ENCODE measurements at regions not wholly inside any gene's neighbourhood (a gene's known extent, or its start where the extent isn't known, plus 50 kb on each side); places are given as distances from the start of the nearest gene placed in this dataset.
"Not testable (repeated sequence)": the region's sequence is repeated elsewhere in the genome, so short reads cannot be mapped to it uniquely, and the experiment has no call there.

- no peak for DNase-seq (ENCODE audit: low spot score in 2 of 2)
- 56 to 59% methylated on average over 26 to 27 of the region's 27 CpGs for WGBS, 2 donors
- TF ChIP-seq CTCF (IDR thresholded peaks at IDR 0.05): no peak
- no peak for TF ChIP-seq POLR2A (IDR thresholded peaks at IDR 0.05)
- intact Hi-C loops (cut with DNase I; ENCODE audit: low total_unique reads): no loop called here
- no peak overlapping the region for H3K4me3 ChIP-seq (ENCODE audit: low read depth, poor library complexity, severe bottlenecking)
Measured at GRCh38 chr18:78822171-78822948, 157.3 kb upstream of the SALL3 start.

- TF ChIP-seq CTCF (IDR thresholded peaks at IDR 0.05) (no peak), POLR2A (IDR thresholded peaks at IDR 0.05) (no peak)
- 73 to 83% methylated on average over 15 of the region's 15 CpGs for WGBS, 2 donors
- DNase-seq (ENCODE audit: low spot score in 2 of 2): no peak
- no peak overlapping the region for H3K4me3 ChIP-seq (ENCODE audit: low read depth, poor library complexity, severe bottlenecking)
- intact Hi-C loops (cut with DNase I; ENCODE audit: low total_unique reads): no loop called here
Measured at GRCh38 chr18:78822949-78823285, 156.7 kb upstream of the SALL3 start.

GRCh38 chr18:78825168-78825567 lies 154.4 kb upstream of the SALL3 start:
- intact Hi-C loops (cut with DNase I; ENCODE audit: low total_unique reads): no loop called here
- DNase-seq (ENCODE audit: low spot score in 2 of 2): no peak
- TF ChIP-seq CTCF (IDR thresholded peaks at IDR 0.05) (no peak), POLR2A (IDR thresholded peaks at IDR 0.05) (no peak)
- WGBS, 2 donors: 73 to 75% methylated on average over 6 of the region's 6 CpGs
- H3K4me3 ChIP-seq (ENCODE audit: low read depth, poor library complexity, severe bottlenecking): no peak overlapping the region

GRCh38 chr18:78826631-78827030 lies 153.0 kb upstream of the SALL3 start:
- intact Hi-C loops (cut with DNase I; ENCODE audit: low total_unique reads): no loop called here
- no peak for DNase-seq (ENCODE audit: low spot score in 2 of 2)
- WGBS, 2 donors: 67 to 73% methylated on average over 4 of the region's 4 CpGs
- TF ChIP-seq CTCF (IDR thresholded peaks at IDR 0.05): no peak
- no peak for TF ChIP-seq POLR2A (IDR thresholded peaks at IDR 0.05)
- H3K4me3 ChIP-seq (ENCODE audit: low read depth, poor library complexity, severe bottlenecking): no peak overlapping the region

- H3K4me3 ChIP-seq (ENCODE audit: low read depth, poor library complexity, severe bottlenecking): no peak overlapping the region
- TF ChIP-seq POLR2A (IDR thresholded peaks at IDR 0.05): no peak
- no peak for TF ChIP-seq CTCF (IDR thresholded peaks at IDR 0.05)
- intact Hi-C loops (cut with DNase I; ENCODE audit: low total_unique reads): no loop called here
- 80 to 81% methylated on average over 10 of the region's 10 CpGs for WGBS, 2 donors
- no peak for DNase-seq (ENCODE audit: low spot score in 2 of 2)
Measured at GRCh38 chr18:78827141-78827540, 152.5 kb upstream of the SALL3 start.

- intact Hi-C loops (cut with DNase I; ENCODE audit: low total_unique reads): no loop called here
Measured at GRCh38 chr18:78828131-78828530, 151.5 kb upstream of the SALL3 start.

GRCh38 chr18:78829026-78829425 lies 150.6 kb upstream of the SALL3 start:
- DNase-seq (ENCODE audit: low spot score in 2 of 2); intact Hi-C loops (cut with DNase I; ENCODE audit: low total_unique reads); H3K4me3 ChIP-seq (ENCODE audit: low read depth, poor library complexity, severe bottlenecking): not testable (repeated sequence)
- 53 to 60% methylated on average over 12 to 16 of the region's 16 CpGs for WGBS, 2 donors

More at GRCh38 chr18:78828131-78828530, 151.5 kb upstream of the SALL3 start:
- 76 to 81% methylated on average over 3 of the region's 3 CpGs for WGBS, 2 donors
- DNase-seq (ENCODE audit: low spot score in 2 of 2): no peak
- TF ChIP-seq CTCF (IDR thresholded peaks at IDR 0.05) (no peak), POLR2A (IDR thresholded peaks at IDR 0.05) (no peak)
- no peak overlapping the region for H3K4me3 ChIP-seq (ENCODE audit: low read depth, poor library complexity, severe bottlenecking)
